ELF-1 (cell line): ENCODE measurements at regions not wholly inside any gene's neighbourhood (a gene's known extent, or its start where the extent isn't known, plus 50 kb on each side); places are given as distances from the start of the nearest gene placed in this dataset.
"Not testable (repeated sequence)": the region's sequence is repeated elsewhere in the genome, so short reads cannot be mapped to it uniquely, and the experiment has no call there.

Experiments
- DNase-seq: peaks from one replicate; pipeline ENCODE4 v3.0.0-alpha.2; 2016; ENCODE audit warnings: low read depth, low spot score

GRCh38 chr6:73956305-73956704 is 260.3 kb downstream of the CD109 start:
- peak; percentile 55 for DNase-seq

DNA sequence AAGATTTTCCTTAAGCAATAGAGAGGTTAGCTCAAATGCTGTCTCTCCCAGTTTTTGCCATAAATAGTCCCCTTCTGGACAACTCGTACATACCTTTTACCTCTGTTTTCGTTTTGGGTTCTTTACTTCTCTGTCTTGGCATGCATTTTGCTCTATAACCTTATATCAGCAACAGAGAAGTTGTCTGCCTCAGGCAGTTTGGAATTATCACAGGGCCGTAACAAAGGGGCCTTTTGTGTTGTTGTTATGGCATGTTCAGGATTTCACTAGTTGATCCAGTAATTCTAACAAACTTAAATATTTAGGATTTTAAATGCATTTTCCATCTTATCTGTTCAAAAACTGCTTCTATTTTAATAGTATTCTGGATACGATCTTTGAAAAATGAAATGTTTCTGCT is 259.8 kb downstream of the CD109 start:
- DNase-seq, result peak; percentile 9

GRCh38 chr6:73954881-73955280 is 258.9 kb downstream of the CD109 start:
- DNase-seq, result no peak

- DNase-seq, result no peak
These were observed 255.2 kb downstream of the CD109 start for GRCh38 chr6:73951183-73951582.

- no peak for DNase-seq
These were observed 248.1 kb downstream of the CD109 start for GRCh38 chr6:73943930-73944652.

- no peak for DNase-seq
These were observed 247.4 kb downstream of the CD109 start for GRCh38 chr6:73943411-73943810.

DNA sequence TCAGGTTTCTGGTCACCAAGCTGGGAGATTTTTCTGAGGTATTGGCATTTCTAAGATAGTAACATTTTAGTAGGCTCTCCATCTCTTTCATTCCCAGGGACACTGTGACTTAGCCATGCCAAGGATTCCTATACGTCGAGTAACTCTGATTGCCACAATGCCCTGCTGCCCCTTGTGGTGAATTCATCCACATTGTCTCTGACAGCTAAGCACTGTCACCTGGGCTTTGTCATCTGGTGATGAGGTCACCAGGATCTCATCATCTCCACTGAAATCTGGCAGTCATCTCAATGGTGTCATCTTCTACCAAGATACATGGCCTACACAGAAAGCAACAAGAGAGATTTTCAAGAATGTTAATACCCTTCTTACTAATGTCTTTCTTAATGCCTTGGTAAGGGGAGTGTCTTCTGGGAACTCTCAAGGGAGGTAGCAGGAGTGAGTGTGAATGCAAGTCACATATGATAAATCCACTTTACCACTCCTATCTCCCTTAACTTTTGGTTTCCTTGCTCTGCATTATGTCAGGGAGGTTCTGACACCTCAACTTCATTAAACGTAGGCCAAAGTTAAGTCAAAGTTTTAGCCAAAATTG is 246.7 kb downstream of the CD109 start:
- DNase-seq, result peak; percentile 10

DNA sequence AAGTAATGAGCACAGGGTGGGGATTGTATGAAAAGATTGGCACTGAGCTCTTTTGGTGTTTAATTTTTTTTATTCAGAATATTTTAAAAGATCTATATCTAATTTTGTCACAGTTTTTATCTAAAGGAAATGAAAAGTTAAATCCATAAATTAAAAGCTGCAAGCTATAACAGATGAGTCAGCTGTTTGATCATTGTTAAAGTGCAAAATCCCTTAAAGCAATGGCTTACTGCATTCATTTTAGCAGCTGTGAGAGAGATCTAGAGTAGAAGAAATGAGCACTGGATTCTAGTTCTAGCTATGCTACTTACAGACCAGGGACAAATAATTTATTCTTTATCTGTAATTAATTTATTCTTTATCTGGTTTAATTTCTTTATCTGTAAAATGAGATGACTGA is 245.9 kb downstream of the CD109 start:
- DNase-seq, result no peak

GRCh38 chr6:73937805-73938204 is 241.8 kb downstream of the CD109 start:
- no peak for DNase-seq

DNA sequence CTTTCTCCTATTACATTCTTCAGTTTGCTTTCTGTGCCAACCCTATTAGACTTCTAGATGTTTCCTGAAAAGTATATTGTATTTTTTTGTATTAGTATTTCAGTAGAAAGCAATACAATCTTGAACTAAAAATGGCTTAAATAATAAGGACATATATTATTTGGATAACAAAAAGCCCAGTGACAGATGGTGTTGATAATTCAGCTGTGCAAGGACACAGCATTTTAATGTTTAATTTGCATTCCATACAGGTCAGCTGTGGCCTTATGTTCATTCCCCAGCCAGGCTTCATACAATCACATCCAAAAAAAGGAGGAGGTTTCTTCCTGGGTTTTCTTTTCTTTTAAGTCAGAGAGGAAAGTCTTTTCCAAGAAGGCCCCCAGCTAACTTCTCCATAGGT is 236.9 kb downstream of the CD109 start:
- no peak for DNase-seq

GRCh38 chr6:73929405-73929804 is 233.4 kb downstream of the CD109 start:
- no peak for DNase-seq

- no peak for DNase-seq
These were observed 231.4 kb downstream of the CD109 start for GRCh38 chr6:73927421-73927820.

DNA sequence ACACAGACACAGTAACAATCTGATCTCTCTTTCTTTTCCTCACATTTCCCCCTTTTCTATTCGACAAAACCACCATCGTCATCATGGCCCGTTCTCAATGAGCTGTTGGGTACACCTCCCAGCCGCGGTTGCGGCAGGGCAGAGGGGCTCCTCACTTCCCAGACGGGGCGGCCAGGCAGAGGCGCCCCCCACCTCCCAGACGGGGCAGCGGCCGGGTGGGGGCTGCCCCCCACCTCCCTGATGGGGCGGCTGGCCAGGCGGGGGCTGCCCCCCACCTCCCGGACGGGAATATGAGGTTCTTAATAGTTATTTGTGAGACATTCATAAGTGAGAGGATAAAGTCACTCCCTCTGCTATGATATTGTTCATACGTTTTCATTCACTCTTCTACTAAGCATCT is 229.7 kb downstream of the CD109 start:
- DNase-seq, result not testable (repeated sequence)

DNA sequence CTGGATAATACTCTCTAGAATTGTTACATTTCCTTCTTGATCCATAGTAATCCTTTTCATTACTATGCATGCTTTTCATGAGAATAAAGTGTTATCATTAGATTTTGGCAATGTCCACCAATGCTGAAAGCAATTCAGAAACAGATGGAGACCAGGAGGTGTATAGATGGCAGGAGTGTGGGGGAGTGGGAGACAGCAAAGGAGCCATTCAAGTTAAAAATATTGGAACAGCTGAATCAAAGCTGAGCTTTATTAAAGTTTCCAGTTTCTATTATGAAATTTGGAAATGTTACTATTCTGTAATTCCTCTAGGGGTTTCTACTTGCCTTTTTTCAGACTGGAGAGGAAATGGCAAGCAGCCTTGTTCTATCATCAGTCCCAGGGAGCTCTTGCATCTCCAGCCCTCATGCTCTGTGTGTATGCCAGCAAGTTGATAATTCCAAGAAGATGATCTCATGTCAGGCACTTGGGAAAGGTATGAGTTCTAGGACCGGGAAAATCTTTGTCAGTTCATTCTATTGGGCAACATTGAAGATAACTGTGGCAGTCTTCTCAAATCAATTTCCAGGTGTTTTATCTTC is 228.0 kb downstream of the CD109 start:
- no peak for DNase-seq

DNA sequence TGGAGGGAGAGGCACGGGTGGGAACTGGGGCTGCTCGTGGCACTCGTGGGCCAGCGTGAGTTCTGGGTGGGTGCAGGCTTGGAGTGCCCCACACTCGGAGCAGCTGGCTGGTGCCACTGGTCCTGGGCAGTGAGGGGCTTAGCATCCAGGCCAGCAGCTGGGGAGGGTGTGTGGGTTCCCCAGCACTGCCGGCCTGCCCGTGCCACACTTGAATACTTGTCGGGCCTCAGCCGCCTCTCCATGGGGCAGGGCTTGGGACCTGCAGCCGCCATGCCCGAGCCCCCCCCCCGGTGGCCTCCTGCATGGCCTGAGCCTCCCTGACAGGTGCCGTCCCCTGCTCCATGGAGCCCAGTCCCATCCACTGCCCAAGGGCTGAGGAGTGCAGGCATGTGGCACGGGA is 207.2 kb downstream of the CD109 start:
- DNase-seq, result no peak

GRCh38 chr6:73901986-73902385 is 206.0 kb downstream of the CD109 start:
- DNase-seq, result no peak

DNA sequence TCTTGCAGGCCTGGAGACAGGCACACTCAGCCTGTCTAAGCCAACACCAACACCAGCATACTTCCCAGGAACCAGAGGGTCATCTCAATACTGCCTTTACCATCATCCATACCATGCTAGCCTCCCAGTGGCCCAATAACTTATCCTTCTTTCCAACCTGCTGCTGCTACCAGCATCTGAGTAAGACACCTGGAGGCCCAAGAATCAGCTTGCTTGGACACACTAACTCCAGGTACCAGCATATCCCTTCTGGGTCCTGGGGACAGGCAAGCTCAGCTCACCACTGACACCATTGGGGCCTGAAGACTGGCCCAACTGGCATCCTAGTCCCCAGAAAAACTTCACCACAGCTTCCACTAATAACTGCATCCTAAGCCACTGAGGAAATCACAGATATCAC is 205.3 kb downstream of the CD109 start:
- DNase-seq, result no peak

GRCh38 chr6:73898599-73898998 is 202.6 kb downstream of the CD109 start:
- no peak for DNase-seq

GRCh38 chr6:73893696-73894095 is 197.7 kb downstream of the CD109 start:
- DNase-seq, result no peak

DNA sequence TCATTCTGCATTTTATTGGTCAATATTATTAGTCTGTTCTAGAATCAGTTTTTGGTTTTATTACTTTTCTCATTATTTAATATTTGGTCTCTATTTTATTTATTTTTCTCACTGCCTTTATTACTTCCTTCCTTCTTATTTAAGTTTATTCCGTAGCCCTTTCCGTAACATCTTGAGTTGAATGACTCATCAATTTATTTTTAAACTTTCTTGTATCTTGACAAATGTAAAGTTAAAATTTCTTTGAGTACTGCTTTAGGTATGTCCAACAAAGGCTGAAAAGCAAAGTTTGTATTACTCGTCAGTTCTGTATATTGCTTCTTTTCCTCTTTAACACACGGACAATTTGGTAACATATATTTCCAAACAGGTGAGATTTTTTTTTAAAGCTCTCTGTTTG is 192.0 kb downstream of the CD109 start:
- no peak for DNase-seq

GRCh38 chr6:73885393-73885792 is 189.4 kb downstream of the CD109 start:
- no peak for DNase-seq

DNA sequence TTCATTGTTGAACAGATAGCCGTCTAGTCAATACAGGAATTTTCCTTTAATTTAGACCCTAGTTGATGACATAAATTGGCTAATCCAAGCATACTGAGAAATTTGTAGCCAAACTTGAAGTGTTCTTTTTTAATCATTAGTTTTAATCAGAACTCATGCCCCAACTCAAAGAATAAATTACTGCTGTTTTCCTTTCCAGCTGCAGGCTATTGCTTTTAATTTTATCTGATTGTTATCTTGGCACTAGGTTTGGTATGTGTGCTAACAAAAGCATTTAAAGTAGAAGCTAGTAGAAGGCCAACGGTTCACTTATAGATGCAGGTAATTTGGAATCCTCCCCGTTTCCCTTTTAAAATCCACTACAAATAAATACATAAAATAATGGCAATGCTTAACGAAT is 188.5 kb downstream of the CD109 start:
- no peak for DNase-seq
